AG09319 (cell line): ENCODE measurements at regions not wholly inside any gene's neighbourhood (a gene's known extent, or its start where the extent isn't known, plus 50 kb on each side); places are given as distances from the start of the nearest gene placed in this dataset.

Experiments
- DNase-seq: peaks from one replicate; pipeline ENCODE4 v3.0.0-alpha.2; 2010; ENCODE audit warnings: low read depth; ENCODE audit errors: extremely low read depth
- TF ChIP-seq, protein P1 (sequence below): IDR thresholded peaks from 2 replicates; pipeline ENCODE4 v1.5.1; 2011; ENCODE audit warnings: low read depth, mild to moderate bottlenecking, inconsistent platforms, low read length, moderate library complexity

DNA sequence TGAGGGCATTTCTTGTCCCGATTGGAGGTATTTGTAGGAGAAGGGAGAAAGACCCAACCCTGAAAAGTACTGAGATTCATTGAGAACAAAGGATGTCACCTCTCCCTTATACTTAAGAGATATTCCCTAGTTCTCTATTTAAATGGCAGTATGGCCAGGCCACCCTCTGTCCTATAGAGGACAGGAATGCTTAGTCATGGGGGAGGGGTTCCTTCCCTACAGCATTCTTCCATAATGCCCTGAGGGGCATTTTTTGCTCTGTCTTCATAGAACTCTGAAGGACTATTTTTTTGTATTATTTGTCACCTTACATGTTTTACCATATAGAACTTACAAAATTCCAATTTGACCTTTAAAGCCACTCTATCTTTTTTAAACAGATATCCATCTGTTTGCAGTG lies 176.3 kb downstream of the TMEM161B start:
- TF ChIP-seq, protein P1, sequence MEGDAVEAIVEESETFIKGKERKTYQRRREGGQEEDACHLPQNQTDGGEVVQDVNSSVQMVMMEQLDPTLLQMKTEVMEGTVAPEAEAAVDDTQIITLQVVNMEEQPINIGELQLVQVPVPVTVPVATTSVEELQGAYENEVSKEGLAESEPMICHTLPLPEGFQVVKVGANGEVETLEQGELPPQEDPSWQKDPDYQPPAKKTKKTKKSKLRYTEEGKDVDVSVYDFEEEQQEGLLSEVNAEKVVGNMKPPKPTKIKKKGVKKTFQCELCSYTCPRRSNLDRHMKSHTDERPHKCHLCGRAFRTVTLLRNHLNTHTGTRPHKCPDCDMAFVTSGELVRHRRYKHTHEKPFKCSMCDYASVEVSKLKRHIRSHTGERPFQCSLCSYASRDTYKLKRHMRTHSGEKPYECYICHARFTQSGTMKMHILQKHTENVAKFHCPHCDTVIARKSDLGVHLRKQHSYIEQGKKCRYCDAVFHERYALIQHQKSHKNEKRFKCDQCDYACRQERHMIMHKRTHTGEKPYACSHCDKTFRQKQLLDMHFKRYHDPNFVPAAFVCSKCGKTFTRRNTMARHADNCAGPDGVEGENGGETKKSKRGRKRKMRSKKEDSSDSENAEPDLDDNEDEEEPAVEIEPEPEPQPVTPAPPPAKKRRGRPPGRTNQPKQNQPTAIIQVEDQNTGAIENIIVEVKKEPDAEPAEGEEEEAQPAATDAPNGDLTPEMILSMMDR = no peak
- no peak for DNase-seq

DNA sequence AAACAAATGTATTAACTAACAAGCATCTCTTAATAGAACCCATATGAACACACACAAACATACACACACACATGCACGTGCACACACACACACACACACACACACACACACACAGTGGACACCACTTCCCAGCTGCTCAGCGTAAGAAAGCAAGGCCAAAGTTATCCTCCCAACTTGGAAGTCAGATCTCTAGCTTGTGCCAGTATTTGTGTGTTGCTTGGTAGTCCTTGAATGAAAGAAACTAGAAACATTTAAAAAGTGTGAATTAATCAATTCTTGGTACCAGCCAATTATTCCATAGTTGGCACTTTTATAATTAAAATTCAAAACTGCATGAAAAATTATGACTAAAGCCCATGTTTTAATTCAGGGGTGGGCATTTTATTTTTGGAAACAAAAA lies 178.1 kb downstream of the TMEM161B start:
- DNase-seq = no peak
- TF ChIP-seq, protein P1 = no peak

DNA sequence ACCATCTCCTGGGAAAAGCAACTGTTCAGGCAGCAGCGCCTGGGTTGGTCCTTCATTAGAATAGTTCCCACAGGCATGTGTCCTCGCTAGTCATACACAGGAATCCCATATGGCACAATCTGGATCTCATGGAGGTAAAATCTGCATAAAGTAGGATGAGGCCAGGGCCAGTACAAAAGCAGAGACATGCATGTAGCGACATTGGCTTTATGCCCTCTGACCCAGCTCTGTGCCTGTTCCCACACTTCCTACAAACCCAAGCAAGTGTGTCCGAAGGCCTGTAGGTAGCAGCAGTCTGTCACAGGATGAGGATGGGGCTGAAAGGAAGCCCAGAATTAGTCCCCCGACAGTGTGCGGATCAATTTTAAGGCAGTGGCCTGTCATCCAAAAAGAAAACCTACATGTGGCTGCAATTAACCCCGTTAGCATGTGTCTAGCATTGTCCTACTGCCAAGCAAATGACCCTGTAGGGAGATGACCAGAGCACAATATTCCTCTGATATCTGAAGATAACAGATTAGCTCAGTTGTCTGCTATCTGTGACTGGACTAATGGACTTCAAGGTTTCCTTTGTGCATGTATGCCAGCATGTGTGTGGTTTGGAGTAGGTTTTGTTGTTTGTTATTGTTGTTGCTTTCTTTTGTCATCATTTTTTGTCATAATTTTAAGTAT lies 178.8 kb downstream of the TMEM161B start:
- no peak for DNase-seq
- TF ChIP-seq, protein P1 = no peak

DNA sequence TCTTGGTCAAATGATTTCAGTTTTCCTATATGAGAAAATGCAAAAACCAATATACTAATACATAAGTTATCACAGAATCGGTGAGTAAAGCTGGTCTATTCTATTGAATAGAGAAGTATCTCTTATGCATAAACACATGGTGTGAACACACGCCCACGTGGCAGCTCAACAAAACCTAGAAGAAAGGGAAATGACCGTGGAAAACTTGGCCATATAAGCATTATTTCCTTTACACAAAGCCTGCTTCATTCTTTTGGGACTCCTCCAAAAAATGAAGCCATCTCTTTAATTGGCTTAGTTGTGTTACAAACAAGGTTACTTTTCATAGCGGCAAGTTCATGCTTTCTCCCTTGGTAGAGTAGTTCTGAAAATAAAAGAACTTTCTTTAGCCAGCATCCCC lies 183.2 kb downstream of the TMEM161B start:
- TF ChIP-seq, protein P1 = no peak
- DNase-seq = no peak

DNA sequence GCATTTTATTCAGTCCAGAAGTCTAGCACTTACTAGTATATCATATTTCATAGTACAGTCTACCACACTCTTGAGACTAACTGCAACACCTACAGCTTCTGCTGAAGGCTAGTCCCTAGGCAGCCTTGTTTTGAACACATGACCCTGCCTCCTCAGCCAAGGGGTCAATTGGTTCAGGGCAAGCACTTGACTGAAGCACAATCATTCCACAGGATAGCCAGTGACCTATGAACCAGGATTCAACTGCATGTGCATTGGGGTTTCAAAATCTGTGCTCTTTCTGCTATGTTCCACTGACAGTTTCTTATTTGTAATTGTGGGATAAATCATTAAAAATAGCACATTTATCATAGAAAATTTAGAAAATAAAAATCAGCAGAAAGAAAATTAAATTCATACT lies 186.8 kb downstream of the TMEM161B start:
- DNase-seq = no peak
- TF ChIP-seq, protein P1 = no peak

DNA sequence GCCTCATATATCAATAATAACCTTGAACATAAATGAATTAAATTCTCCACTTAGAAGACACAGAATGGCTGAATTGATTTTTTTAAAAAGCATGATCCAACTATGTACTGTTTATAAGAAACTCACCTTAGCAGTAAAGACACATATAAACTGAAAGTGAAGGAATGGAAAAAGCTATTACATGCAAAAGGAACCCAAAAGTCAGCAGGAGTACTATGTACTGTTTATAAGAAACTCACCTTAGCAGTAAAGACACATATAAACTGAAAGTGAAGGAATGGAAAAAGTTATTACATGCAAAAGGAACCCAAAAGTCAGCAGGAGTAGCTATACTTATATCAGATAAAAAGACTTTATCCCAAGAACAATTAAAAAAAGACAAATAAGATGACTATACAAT lies 204.8 kb downstream of the TMEM161B start:
- no peak for DNase-seq
- TF ChIP-seq, protein P1 = no peak

DNA sequence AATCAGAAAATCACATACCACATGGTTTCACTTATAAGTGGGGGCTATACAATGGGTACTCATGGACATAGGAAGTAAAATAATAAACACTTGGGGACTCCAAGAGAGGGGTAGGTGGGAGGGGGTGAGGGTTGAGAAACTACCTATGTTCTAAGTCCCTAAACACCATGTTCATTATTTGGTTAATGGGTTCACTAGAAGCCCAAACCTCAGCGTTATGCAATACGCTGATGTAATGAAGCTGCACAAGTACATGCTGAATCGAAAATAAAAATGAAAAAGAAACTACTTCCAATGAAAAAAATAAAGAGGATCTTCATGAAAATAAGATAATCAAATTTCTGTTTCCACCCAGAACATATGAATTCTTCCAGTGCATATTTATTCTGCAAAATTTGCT lies 208.5 kb downstream of the TMEM161B start:
- TF ChIP-seq, protein P1 = no peak
- no peak for DNase-seq
